H9 (cell line): ENCODE measurements at regions not wholly inside any gene's neighbourhood (a gene's known extent, or its start where the extent isn't known, plus 50 kb on each side); places are given as distances from the start of the nearest gene placed in this dataset.

ENCODE experiments used
- DNase-seq: peaks from one replicate; pipeline ENCODE4 v3.0.0-alpha.2; 2017
- H2AFZ ChIP-seq: one replicate; pipeline ENCODE4 v1.6.1; 2013; ENCODE audit warnings: mild to moderate bottlenecking, low read length, control low read depth, moderate library complexity
- H2AK5ac ChIP-seq: 2 replicates; pipeline ENCODE4 v1.6.1; 2013; ENCODE audit warnings: low read length, control low read depth, mixed read lengths; ENCODE audit not compliant: insufficient read length
- H2BK120ac ChIP-seq: one replicate; pipeline ENCODE4 v1.6.1; 2013; ENCODE audit warnings: low read depth, mild to moderate bottlenecking, low read length, control low read depth, inconsistent platforms; ENCODE audit not compliant: poor library complexity, severe bottlenecking
- H2BK12ac ChIP-seq: 2 replicates; pipeline ENCODE4 v1.6.1; 2013; ENCODE audit warnings: low read length, control low read depth, mixed read lengths, low read depth; ENCODE audit not compliant: insufficient read length
- H2BK15ac ChIP-seq: 2 replicates; pipeline ENCODE4 v1.6.1; 2013; ENCODE audit warnings: low read depth, low read length, control low read depth
- H2BK20ac ChIP-seq: one replicate; pipeline ENCODE4 v1.6.1; 2013; ENCODE audit warnings: low read depth, mild to moderate bottlenecking, low read length, control low read depth, inconsistent platforms; ENCODE audit not compliant: poor library complexity, severe bottlenecking
- H2BK5ac ChIP-seq: 2 replicates; pipeline ENCODE4 v1.6.1; 2013; ENCODE audit warnings: low read length, control low read depth, mixed read lengths; ENCODE audit not compliant: insufficient read length
- H3K14ac ChIP-seq: 2 replicates; pipeline ENCODE4 v1.6.1; 2013; ENCODE audit warnings: low read length, control low read depth; ENCODE audit not compliant: insufficient read depth
- H3K18ac ChIP-seq: 2 replicates; pipeline ENCODE4 v1.6.1; 2013; ENCODE audit warnings: low read depth, mild to moderate bottlenecking, mixed read lengths, low read length, control low read depth; ENCODE audit not compliant: insufficient read length
- H3K23ac ChIP-seq: 2 replicates; pipeline ENCODE4 v1.6.1; 2013; ENCODE audit warnings: low read length, control low read depth, mixed read lengths, low read depth; ENCODE audit not compliant: insufficient read length
- H3K23me2 ChIP-seq: 2 replicates; pipeline ENCODE4 v1.6.1; 2013; ENCODE audit warnings: low read depth, mild to moderate bottlenecking, mixed read lengths, low read length, control low read depth; ENCODE audit not compliant: insufficient read length, poor library complexity, severe bottlenecking
- H3K27ac ChIP-seq: 2 replicates; pipeline ENCODE4 v1.5.1; 2013; ENCODE audit warnings: low read length, control low read depth, mixed read lengths, low read depth; ENCODE audit not compliant: insufficient read length
- H3K27me3 ChIP-seq: 2 replicates; pipeline ENCODE4 v1.6.1; 2013; ENCODE audit warnings: low read length, control low read depth, inconsistent platforms; ENCODE audit not compliant: insufficient read depth
- H3K4ac ChIP-seq: 2 replicates; pipeline ENCODE4 v1.6.1; 2013; ENCODE audit warnings: low read depth, mild to moderate bottlenecking, control low read depth, inconsistent platforms, low read length, moderate library complexity
- H3K4me1 ChIP-seq: 2 replicates; pipeline ENCODE4 v1.6.1; 2013; ENCODE audit warnings: low read length, control low read depth, inconsistent platforms; ENCODE audit not compliant: insufficient read depth
- H3K4me2 ChIP-seq: 2 replicates; pipeline ENCODE4 v1.6.1; 2013; ENCODE audit warnings: low read length, control low read depth, mixed read lengths; ENCODE audit not compliant: insufficient read length, insufficient read depth
- H3K56ac ChIP-seq: 2 replicates; pipeline ENCODE4 v1.6.1; 2013; ENCODE audit warnings: low read depth, mild to moderate bottlenecking, mixed read lengths, low read length, control low read depth; ENCODE audit not compliant: insufficient read length
- H3K79me1 ChIP-seq: 2 replicates; pipeline ENCODE4 v1.6.1; 2013; ENCODE audit warnings: low read depth, mild to moderate bottlenecking, moderate library complexity, low read length, control low read depth, inconsistent platforms; ENCODE audit not compliant: insufficient read depth, poor library complexity, severe bottlenecking
- H3K79me2 ChIP-seq: 2 replicates; pipeline ENCODE4 v1.6.1; 2013; ENCODE audit warnings: low read length, control low read depth, inconsistent platforms; ENCODE audit not compliant: insufficient read depth
- H3K9ac ChIP-seq: 2 replicates; pipeline ENCODE4 v1.6.1; 2013; ENCODE audit warnings: low read length, control low read depth, mixed read lengths; ENCODE audit not compliant: insufficient read length; ENCODE audit errors: extremely low read depth
- H3K9me3 ChIP-seq: one replicate; pipeline ENCODE4 v1.6.1; 2013; ENCODE audit warnings: low read depth, low read length, inconsistent platforms; ENCODE audit not compliant: control insufficient read depth
- H3T11ph ChIP-seq: one replicate; pipeline ENCODE4 v1.6.1; 2013; ENCODE audit warnings: mild to moderate bottlenecking, low read length, control low read depth, inconsistent platforms
- H4K20me1 ChIP-seq: one replicate; pipeline ENCODE4 v1.6.1; 2013; ENCODE audit not compliant: control insufficient read depth, insufficient read length, insufficient read depth
- H4K5ac ChIP-seq: 2 replicates; pipeline ENCODE4 v1.6.1; 2013; ENCODE audit warnings: low read depth, mild to moderate bottlenecking, mixed read lengths, low read length, control low read depth; ENCODE audit not compliant: insufficient read length
- H4K8ac ChIP-seq: replicated peaks from 2 replicates; pipeline ENCODE4 v1.6.1; 2013; ENCODE audit warnings: low read length, control low read depth, mixed read lengths, low read depth; ENCODE audit not compliant: insufficient read length
- H4K91ac ChIP-seq: 2 replicates; pipeline ENCODE4 v1.6.1; 2013; ENCODE audit warnings: low read depth, mild to moderate bottlenecking, moderate library complexity, mixed read lengths, low read length, control low read depth; ENCODE audit not compliant: insufficient read length
- H3K27ac Mint-ChIP-seq, 3 experiments: 2 replicates in 2 of 3; 3 replicates in 1 of 3; pipeline ENCODE4 v1.8.0; 2020 to 2021; ENCODE audit warnings: mixed read lengths in 3 of 3, mild to moderate bottlenecking in 1 of 3, moderate library complexity in 1 of 3
- H3K27me3 Mint-ChIP-seq: 2 replicates; pipeline ENCODE4 v1.8.0; 2021; ENCODE audit warnings: low read depth, mild to moderate bottlenecking, moderate library complexity, mixed read lengths
- H3K36me3 Mint-ChIP-seq, 3 experiments: 2 replicates in 2 of 3; 3 replicates in 1 of 3; pipeline ENCODE4 v1.8.0; 2020 to 2021; ENCODE audit warnings: low read depth in 3 of 3, mixed read lengths in 3 of 3; ENCODE audit not compliant: insufficient read depth in 1 of 3
- H3K4me1 Mint-ChIP-seq, 2 experiments: 2 replicates each; pipeline ENCODE4 v1.8.0; 2020; ENCODE audit warnings: mixed read lengths in 2 of 2
- H3K4me3 Mint-ChIP-seq, 2 experiments: 2 replicates in 1 of 2; 3 replicates in 1 of 2; pipeline ENCODE4 v1.8.0; 2020 to 2021; ENCODE audit warnings: mild to moderate bottlenecking in 2 of 2, mixed read lengths in 2 of 2, moderate library complexity in 1 of 2
- H3K9me3 Mint-ChIP-seq, 2 experiments: 2 replicates in 1 of 2; 3 replicates in 1 of 2; pipeline ENCODE4 v1.8.0; 2020; ENCODE audit warnings: mild to moderate bottlenecking in 2 of 2, mixed read lengths in 2 of 2, moderate library complexity in 1 of 2
- WGBS: extraction: QIAGEN DNeasy Blood & Tissue Kit; methylation state at CpG from one replicate; pipeline ENCODE4 v1.1.7; 2013; ENCODE audit warnings: missing lambda C conversion rate, low lambda C conversion rate, mixed read lengths; ENCODE audit not compliant: insufficient read length; ENCODE audit errors: extremely low coverage; 5-methylcytosine and 5-hydroxymethylcytosine counted together
- TF ChIP-seq, protein P1 (sequence below): fragments of 200-600 bp; sonication (generic); conservative IDR thresholded peaks from 3 replicates; pipeline ENCODE4 v1.8.0; 2021; ENCODE audit warnings: antibody characterized with exemption, mild to moderate bottlenecking

DNA sequence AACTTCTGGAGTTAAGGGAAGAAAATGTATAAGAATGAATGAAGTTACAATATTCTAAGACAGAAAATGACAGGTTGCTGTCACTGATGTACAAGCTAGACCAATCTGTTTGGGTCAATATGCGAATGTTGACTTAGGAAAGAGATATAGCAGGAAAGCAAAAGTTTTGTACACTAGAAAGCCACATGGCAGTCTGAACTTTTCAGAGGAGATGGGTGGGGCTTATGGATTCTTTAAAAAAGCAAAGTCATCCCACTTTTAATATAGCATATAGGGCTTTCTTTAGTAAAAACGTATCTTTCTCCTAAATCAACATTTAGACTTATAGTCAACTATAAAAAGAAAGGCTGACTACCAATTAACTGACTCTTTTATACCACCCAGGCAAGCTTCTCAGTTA is 381.2 kb downstream of the PTPRC start:
- H2AK5ac ChIP-seq, result no peak overlapping the region
- H3K4me3 Mint-ChIP-seq, result no peak overlapping the region
- H4K20me1 ChIP-seq, result no peaks in the 10 kb centered on the region

More for the DNA sequence above, 381.2 kb downstream of the PTPRC start:
- Histone ChIP-seq H3K18ac (no peak overlapping the region), H2BK20ac (no peak overlapping the region), H3K4ac (no peak overlapping the region), H3K27me3 (no peaks in the 10 kb centered on the region), H3K79me2 (no peaks in the 10 kb centered on the region), H4K5ac (no peak overlapping the region), H3K23ac (no peak overlapping the region), H2BK120ac (no peak overlapping the region), H3K14ac (no peak overlapping the region), H3K9me3 (no peaks in the 10 kb centered on the region), H2AFZ (no peak overlapping the region), H2BK12ac (no peak overlapping the region), H3T11ph (no peak overlapping the region), H4K8ac (no peak overlapping the region), H3K4me1 (no peaks in the 10 kb centered on the region), H2BK15ac (no peak overlapping the region), H3K9ac (no peak overlapping the region), H3K79me1 (no peaks in the 10 kb centered on the region), H3K4me2 (no peak overlapping the region), H3K27ac (no peak overlapping the region), H3K56ac (no peak overlapping the region), H4K91ac (no peak overlapping the region), H3K23me2 (no peaks in the 10 kb centered on the region), H2BK5ac (no peak overlapping the region)
- H3K9me3 Mint-ChIP-seq, result no peaks in the 10 kb centered on the region
- H3K27me3 Mint-ChIP-seq, result no peaks in the 10 kb centered on the region
- no peak overlapping the region for H3K27ac Mint-ChIP-seq
- DNase-seq, result no peak
- H3K36me3 Mint-ChIP-seq, result peaks cover 0 to 2% (median 0%) of the 10 kb centered on the region in 3 experiments; a peak in 1 of 7 replicates
- WGBS, result no CpG with 5 or more reads among the region's 2 CpGs
- TF ChIP-seq, protein P1, sequence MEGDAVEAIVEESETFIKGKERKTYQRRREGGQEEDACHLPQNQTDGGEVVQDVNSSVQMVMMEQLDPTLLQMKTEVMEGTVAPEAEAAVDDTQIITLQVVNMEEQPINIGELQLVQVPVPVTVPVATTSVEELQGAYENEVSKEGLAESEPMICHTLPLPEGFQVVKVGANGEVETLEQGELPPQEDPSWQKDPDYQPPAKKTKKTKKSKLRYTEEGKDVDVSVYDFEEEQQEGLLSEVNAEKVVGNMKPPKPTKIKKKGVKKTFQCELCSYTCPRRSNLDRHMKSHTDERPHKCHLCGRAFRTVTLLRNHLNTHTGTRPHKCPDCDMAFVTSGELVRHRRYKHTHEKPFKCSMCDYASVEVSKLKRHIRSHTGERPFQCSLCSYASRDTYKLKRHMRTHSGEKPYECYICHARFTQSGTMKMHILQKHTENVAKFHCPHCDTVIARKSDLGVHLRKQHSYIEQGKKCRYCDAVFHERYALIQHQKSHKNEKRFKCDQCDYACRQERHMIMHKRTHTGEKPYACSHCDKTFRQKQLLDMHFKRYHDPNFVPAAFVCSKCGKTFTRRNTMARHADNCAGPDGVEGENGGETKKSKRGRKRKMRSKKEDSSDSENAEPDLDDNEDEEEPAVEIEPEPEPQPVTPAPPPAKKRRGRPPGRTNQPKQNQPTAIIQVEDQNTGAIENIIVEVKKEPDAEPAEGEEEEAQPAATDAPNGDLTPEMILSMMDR, result no peak
- H3K4me1 Mint-ChIP-seq, result no peaks in the 10 kb centered on the region
